ENCODE measurements at regions not wholly inside any gene's neighbourhood (a gene's known extent, or its start where the extent isn't known, plus 50 kb on each side); places are given as distances from the start of the nearest gene placed in this dataset.
"Not testable (repeated sequence)": the region's sequence is repeated elsewhere in the genome, so short reads cannot be mapped to it uniquely, and the experiment has no call there.

GRCh38 chr14:87628780-87629179 lies 364.2 kb downstream of the GALC start:
- no peak for DNase-seq

- no peak for DNase-seq
Observed at GRCh38 chr14:87628129-87628528, 364.9 kb downstream of the GALC start.

- no peak for DNase-seq
Observed at GRCh38 chr14:87626266-87626665, 366.7 kb downstream of the GALC start.

GRCh38 chr14:87623616-87624015 lies 369.4 kb downstream of the GALC start:
- DNase-seq = no peak

- DNase-seq = no peak
Observed at GRCh38 chr14:87617079-87617478, 375.9 kb downstream of the GALC start.

- no peak for DNase-seq
Observed at GRCh38 chr14:87615822-87616679, 376.9 kb downstream of the GALC start.

- DNase-seq = no peak
Observed at GRCh38 chr14:87615047-87615446, 377.9 kb downstream of the GALC start.

- DNase-seq = no peak
Observed at GRCh38 chr14:87613881-87614280, 379.1 kb downstream of the GALC start.

GRCh38 chr14:87607056-87607455 lies 385.9 kb downstream of the GALC start:
- DNase-seq = not testable (repeated sequence)

GRCh38 chr14:87601036-87601435 lies 391.9 kb downstream of the GALC start:
- DNase-seq = no peak

GRCh38 chr14:87600240-87600639 lies 392.7 kb downstream of the GALC start:
- DNase-seq = no peak

- no peak for DNase-seq
Observed at GRCh38 chr14:87581298-87581697, 411.7 kb downstream of the GALC start.

GRCh38 chr14:87579036-87579435 lies 413.9 kb downstream of the GALC start:
- no peak for DNase-seq

GRCh38 chr14:87575378-87575777 lies 417.6 kb downstream of the GALC start:
- no peak for DNase-seq

- no peak for DNase-seq
Observed at GRCh38 chr14:87573591-87573990, 419.4 kb downstream of the GALC start.

GRCh38 chr14:87567618-87568295 lies 425.2 kb downstream of the GALC start:
- DNase-seq = no peak

- DNase-seq = no peak
Observed at GRCh38 chr14:87566991-87567390, 426.0 kb downstream of the GALC start.

- no peak for DNase-seq
Observed at GRCh38 chr14:87547536-87547935, 445.4 kb downstream of the GALC start.

- DNase-seq = no peak
Observed at GRCh38 chr14:87542288-87542687, 450.7 kb downstream of the GALC start.

GRCh38 chr14:87540339-87540738 lies 452.6 kb downstream of the GALC start:
- DNase-seq = no peak

GRCh38 chr14:87529081-87529480 lies 463.9 kb downstream of the GALC start:
- no peak for DNase-seq

GRCh38 chr14:87526731-87527130 lies 466.3 kb downstream of the GALC start:
- no peak for DNase-seq

- DNase-seq = no peak
Observed at GRCh38 chr14:87524011-87524410, 469.0 kb downstream of the GALC start.

- DNase-seq = no peak
Observed at GRCh38 chr14:87522575-87522974, 470.4 kb downstream of the GALC start.
